ENCODE measurements at regions not wholly inside any gene's neighbourhood (a gene's known extent, or its start where the extent isn't known, plus 50 kb on each side); places are given as distances from the start of the nearest gene placed in this dataset.
"Not testable (repeated sequence)": the region's sequence is repeated elsewhere in the genome, so short reads cannot be mapped to it uniquely, and the experiment has no call there.

DNA sequence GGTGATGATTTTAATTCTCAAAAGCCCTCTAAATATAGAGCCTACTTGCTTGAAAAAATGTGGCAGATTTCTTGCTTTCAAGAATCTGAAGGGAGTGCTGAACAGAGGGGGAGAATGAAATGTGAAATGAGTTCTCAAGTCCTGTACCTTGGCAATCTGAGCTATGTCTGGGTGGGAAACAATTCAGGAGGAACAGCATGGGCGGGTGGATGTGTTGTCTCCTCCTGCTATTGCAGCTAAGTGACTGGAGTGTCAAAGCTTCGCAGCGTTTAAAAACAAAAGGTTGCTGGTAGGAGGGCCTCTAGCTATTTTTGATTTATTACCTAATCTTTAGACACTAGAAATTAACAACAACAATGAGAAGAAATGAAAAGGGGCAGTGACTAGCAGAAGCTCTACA lies 102.5 kb upstream of the ARG1 start:
- no peaks in the 10 kb centered on the region for H3K36me3 ChIP-seq (ENCODE audit: control insufficient read depth in 4 of 4, insufficient read depth in 4 of 4, low read length in 4 of 4)
- WGBS, 2 donors, result 82 to 89% methylated on average over 3 of the region's 3 CpGs
- ATAC-seq (ENCODE audit: insufficient read depth, low FRiP score) (no peak), DNase-seq (no peak)
- H3K9ac ChIP-seq (ENCODE audit: insufficient read depth in 1 of 2, low read length in 2 of 2), result no peak overlapping the region
- no peak overlapping the region for H3K27ac ChIP-seq (ENCODE audit: low read depth in 1 of 2, low read length in 1 of 2)
- peaks cover 0 to 3% (median 2%) of the 10 kb centered on the region in 4 donors for H3K9me3 ChIP-seq (ENCODE audit: control insufficient read depth in 4 of 4, insufficient read depth in 3 of 4, low read length in 3 of 4)
- no peak overlapping the region for H3K4me3 ChIP-seq
- no peaks in the 10 kb centered on the region for H3K27me3 ChIP-seq (ENCODE audit: control insufficient read depth in 3 of 3, insufficient read depth in 3 of 3, low read length in 2 of 3)
- H3K4me1 ChIP-seq (ENCODE audit: control insufficient read depth in 5 of 5, insufficient read depth in 5 of 5, low read length in 5 of 5), result no peaks in the 10 kb centered on the region
- TF ChIP-seq, protein P1, sequence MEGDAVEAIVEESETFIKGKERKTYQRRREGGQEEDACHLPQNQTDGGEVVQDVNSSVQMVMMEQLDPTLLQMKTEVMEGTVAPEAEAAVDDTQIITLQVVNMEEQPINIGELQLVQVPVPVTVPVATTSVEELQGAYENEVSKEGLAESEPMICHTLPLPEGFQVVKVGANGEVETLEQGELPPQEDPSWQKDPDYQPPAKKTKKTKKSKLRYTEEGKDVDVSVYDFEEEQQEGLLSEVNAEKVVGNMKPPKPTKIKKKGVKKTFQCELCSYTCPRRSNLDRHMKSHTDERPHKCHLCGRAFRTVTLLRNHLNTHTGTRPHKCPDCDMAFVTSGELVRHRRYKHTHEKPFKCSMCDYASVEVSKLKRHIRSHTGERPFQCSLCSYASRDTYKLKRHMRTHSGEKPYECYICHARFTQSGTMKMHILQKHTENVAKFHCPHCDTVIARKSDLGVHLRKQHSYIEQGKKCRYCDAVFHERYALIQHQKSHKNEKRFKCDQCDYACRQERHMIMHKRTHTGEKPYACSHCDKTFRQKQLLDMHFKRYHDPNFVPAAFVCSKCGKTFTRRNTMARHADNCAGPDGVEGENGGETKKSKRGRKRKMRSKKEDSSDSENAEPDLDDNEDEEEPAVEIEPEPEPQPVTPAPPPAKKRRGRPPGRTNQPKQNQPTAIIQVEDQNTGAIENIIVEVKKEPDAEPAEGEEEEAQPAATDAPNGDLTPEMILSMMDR (IDR thresholded peaks at IDR 0.05; ENCODE audit: control extremely low read depth, extremely low read depth), result no peak

DNA sequence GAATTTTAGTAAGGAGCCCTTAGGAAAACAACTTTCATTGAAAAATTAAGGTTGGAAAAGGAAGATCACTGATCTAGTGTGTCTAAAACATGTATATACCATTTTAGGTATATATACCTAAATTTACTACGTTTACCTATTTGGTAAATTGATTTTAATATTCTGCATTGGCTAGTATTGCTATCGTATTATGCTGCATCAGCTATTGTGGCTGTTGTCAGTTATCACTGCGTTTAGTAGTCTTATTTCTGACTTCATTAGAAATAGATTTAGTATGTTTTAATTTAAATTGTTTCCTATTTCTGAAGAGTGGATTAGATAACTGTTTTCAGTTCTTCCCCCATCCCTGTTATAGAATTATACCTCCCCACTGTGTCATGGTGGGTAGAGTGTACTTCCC lies 101.7 kb upstream of the ARG1 start:
- TF ChIP-seq, protein P1 (IDR thresholded peaks at IDR 0.05; ENCODE audit: control extremely low read depth, extremely low read depth), result no peak
- DNase-seq, result no peak
- no peaks in the 10 kb centered on the region for H3K4me1 ChIP-seq (ENCODE audit: control insufficient read depth in 5 of 5, insufficient read depth in 5 of 5, low read length in 5 of 5)
- H3K27ac ChIP-seq (ENCODE audit: low read depth in 1 of 2, low read length in 1 of 2), result no peak overlapping the region
- H3K9ac ChIP-seq (ENCODE audit: insufficient read depth in 1 of 2, low read length in 2 of 2), result no peak overlapping the region
- WGBS, 2 donors, result 85 to 94% methylated on average over 3 of the region's 3 CpGs
- no peaks in the 10 kb centered on the region for H3K36me3 ChIP-seq (ENCODE audit: control insufficient read depth in 4 of 4, insufficient read depth in 4 of 4, low read length in 4 of 4)
- H3K4me3 ChIP-seq, result no peak overlapping the region
- H3K9me3 ChIP-seq (ENCODE audit: control insufficient read depth in 4 of 4, insufficient read depth in 3 of 4, low read length in 3 of 4), result peaks cover 0 to 3% (median 2%) of the 10 kb centered on the region in 4 donors
- no peak for ATAC-seq (ENCODE audit: insufficient read depth, low FRiP score)
- H3K27me3 ChIP-seq (ENCODE audit: control insufficient read depth in 3 of 3, insufficient read depth in 3 of 3, low read length in 2 of 3), result no peaks in the 10 kb centered on the region

DNA sequence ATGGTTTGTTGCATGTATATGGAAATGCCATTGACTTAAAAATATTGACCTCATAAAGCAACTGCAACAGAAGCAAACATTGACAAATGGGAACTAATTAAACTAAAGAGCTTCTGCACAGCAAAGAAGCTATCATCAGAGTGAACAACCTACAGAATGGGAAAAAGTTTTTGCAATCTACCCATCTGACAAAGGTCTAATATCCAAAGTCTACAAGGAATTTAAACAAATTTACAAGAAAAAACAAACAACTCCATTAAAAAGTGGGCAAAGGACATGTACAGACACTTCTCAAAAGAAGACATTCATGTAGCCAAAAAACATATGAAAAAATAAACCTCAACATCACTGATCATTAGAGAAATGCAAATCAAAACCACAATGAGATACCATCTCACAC lies 99.7 kb upstream of the ARG1 start:
- H3K27me3 ChIP-seq (ENCODE audit: control insufficient read depth in 3 of 3, insufficient read depth in 3 of 3, low read length in 2 of 3); H3K4me3 ChIP-seq; H3K36me3 ChIP-seq (ENCODE audit: control insufficient read depth in 4 of 4, insufficient read depth in 4 of 4, low read length in 4 of 4); H3K4me1 ChIP-seq (ENCODE audit: control insufficient read depth in 5 of 5, insufficient read depth in 5 of 5, low read length in 5 of 5); H3K9me3 ChIP-seq (ENCODE audit: control insufficient read depth in 4 of 4, insufficient read depth in 3 of 4, low read length in 3 of 4); ATAC-seq (ENCODE audit: insufficient read depth, low FRiP score); DNase-seq; H3K9ac ChIP-seq (ENCODE audit: insufficient read depth in 1 of 2, low read length in 2 of 2); H3K27ac ChIP-seq (ENCODE audit: low read depth in 1 of 2, low read length in 1 of 2): not testable (repeated sequence)

DNA sequence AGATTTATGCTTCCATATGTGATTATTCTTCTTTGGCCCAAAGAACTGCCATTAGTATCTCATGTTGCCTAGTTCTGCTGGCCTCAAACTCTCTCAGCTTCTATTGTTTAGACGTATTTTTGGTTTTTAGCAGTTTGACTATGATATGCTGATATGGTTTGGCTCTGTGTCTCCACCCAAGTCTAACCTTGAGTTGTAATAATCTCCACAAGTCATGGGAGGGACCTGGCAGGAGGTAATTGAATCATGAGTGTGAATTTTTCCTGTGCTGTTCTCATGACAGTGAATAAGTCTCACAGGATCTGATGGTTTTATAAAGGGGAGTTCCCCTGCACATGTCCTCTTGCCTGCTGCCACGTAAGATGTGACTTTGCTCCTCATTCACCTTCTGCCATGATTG lies 96.7 kb upstream of the ARG1 start:
- TF ChIP-seq, protein P1 (IDR thresholded peaks at IDR 0.05; ENCODE audit: control extremely low read depth, extremely low read depth), result no peak
- H3K27me3 ChIP-seq (ENCODE audit: control insufficient read depth in 3 of 3, insufficient read depth in 3 of 3, low read length in 2 of 3), result no peaks in the 10 kb centered on the region
- ATAC-seq (ENCODE audit: insufficient read depth, low FRiP score), result no peak

DNA sequence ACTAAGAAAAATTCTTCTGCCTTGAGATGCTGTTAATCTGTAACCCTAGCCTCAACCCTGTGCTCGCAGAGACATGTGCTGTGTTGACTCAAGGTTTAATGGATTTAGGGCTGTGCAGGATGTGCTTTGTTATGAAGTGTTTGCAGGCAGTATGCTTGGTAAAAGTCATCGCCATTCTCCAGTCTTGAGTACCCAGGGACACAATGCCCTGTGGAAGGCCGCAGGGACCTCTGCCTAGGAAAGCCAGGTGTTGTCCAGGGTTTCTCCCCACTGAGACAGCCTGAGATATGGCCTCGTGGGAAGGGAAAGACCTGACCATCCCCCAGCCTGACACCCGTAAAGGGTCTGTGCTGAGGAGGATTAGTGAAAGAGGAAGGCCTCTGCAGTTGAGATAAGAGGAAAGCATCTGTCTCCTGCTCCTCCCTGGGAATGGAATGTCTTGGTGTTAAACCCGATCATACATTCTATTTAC lies 94.2 kb upstream of the ARG1 start:
- ATAC-seq (ENCODE audit: insufficient read depth, low FRiP score); H3K4me3 ChIP-seq; DNase-seq; H3K27me3 ChIP-seq (ENCODE audit: control insufficient read depth in 3 of 3, insufficient read depth in 3 of 3, low read length in 2 of 3); H3K9ac ChIP-seq (ENCODE audit: insufficient read depth in 1 of 2, low read length in 2 of 2); H3K4me1 ChIP-seq (ENCODE audit: control insufficient read depth in 5 of 5, insufficient read depth in 5 of 5, low read length in 5 of 5); H3K36me3 ChIP-seq (ENCODE audit: control insufficient read depth in 4 of 4, insufficient read depth in 4 of 4, low read length in 4 of 4); H3K27ac ChIP-seq (ENCODE audit: low read depth in 1 of 2, low read length in 1 of 2); H3K9me3 ChIP-seq (ENCODE audit: control insufficient read depth in 4 of 4, insufficient read depth in 3 of 4, low read length in 3 of 4): not testable (repeated sequence)
- WGBS, 2 donors, result 54 to 69% methylated on average over 6 of the region's 6 CpGs

More for the DNA sequence above, 96.7 kb upstream of the ARG1 start:
- no peak overlapping the region for H3K4me3 ChIP-seq
- H3K27ac ChIP-seq (ENCODE audit: low read depth in 1 of 2, low read length in 1 of 2), result no peak overlapping the region
- peaks cover 0 to 3% (median 2%) of the 10 kb centered on the region in 4 donors for H3K9me3 ChIP-seq (ENCODE audit: control insufficient read depth in 4 of 4, insufficient read depth in 3 of 4, low read length in 3 of 4)
- H3K4me1 ChIP-seq (ENCODE audit: control insufficient read depth in 5 of 5, insufficient read depth in 5 of 5, low read length in 5 of 5), result no peaks in the 10 kb centered on the region
- H3K9ac ChIP-seq (ENCODE audit: insufficient read depth in 1 of 2, low read length in 2 of 2), result no peak overlapping the region
- H3K36me3 ChIP-seq (ENCODE audit: control insufficient read depth in 4 of 4, insufficient read depth in 4 of 4, low read length in 4 of 4), result no peaks in the 10 kb centered on the region
- 86 to 95% methylated on average over 2 of the region's 2 CpGs for WGBS, 2 donors
- DNase-seq, result no peak
